Stimulated activated CD4-positive, alpha-beta T cell treated with anti-CD3 and anti-CD28 coated beads, Interleukin-1b, Interleukin-23, amount 100 ng/mL, for 1 hour (primary cell): ENCODE measurements at regions not wholly inside any gene's neighbourhood (a gene's known extent, or its start where the extent isn't known, plus 50 kb on each side); places are given as distances from the start of the nearest gene placed in this dataset.

ENCODE experiments used
- DNase-seq, 2 donors: peaks; one replicate each; pipeline ENCODE4 v3.0.0-alpha.2; 2020; ENCODE audit warnings: low read depth in 2 of 2

DNA sequence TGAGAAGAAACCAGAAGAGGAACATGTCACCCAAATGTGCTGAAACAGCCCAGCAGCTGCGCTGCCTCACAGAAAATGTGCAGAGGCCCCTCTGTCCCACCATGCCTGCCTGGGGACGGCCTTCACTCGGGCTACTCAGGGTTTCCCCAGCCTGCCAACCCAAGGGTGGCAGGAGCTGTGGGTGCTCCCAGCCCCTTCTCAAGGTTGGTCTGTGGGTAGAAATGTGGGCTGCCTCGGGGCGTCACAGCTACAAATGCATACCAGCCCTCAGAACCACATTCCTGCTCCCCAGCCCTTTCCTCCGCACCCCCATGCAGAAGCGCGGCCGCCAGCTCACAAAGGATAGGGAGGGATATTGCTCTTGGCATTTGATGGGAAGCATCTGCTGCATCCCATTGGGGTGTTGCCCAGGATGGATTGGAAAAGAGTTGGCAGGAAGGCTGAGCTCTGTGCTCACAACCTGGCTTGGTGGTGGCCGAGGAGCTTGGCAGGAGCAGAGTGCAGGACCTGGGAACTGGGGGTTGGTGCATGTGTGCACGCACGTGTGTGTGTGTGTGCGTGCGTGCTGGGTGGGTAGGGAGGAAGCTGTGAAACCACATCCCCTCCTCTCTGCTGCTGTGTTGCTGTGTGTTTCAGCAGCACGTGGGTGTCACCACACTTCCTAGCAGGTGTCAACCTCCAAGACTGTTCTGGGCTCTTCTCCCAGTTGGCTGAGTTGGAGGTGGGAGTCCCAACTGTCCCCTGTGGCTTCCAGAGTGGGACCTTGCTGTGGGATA is 304.4 kb downstream of the SEC14L1 start:
- peak in 1 of 2 donors; percentile 72 for DNase-seq

DNA sequence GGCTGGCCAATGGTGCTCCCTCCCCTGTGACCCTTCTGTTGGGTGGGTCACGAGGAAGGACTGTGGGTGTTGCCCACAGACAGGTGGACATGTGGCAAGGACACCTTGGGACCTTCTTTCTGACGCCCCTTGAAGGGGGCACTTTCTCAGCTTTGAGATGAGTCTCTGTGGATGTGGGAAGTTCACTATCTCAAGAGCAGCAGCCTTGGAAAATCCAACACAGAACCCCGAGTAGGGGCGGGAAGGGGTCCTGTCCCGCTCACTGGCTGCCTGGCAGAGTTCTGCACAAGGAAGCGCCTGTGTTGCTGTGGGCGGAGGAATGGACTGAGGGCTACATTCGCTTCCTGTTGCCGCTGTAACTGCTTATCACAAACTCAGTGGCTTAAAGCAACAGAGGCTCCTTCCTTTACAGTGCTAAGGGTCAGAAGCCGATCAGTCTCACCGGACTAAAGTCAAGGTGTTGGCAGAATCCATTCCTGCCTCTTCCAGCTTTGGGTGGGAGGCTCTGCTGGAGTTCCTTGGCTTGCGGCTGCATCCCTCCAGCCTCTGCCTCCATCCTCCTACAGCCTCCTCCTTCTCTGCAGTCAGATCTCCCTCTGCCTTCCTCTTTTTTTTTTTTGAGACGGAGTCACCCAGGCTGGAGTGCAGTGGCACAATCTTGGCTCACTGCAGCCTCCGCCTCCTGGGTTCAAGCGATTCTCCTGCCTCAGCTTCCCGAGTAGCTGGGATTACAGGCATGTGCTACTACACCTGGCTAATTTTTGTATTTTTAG is 305.2 kb downstream of the SEC14L1 start:
- no peak for DNase-seq

DNA sequence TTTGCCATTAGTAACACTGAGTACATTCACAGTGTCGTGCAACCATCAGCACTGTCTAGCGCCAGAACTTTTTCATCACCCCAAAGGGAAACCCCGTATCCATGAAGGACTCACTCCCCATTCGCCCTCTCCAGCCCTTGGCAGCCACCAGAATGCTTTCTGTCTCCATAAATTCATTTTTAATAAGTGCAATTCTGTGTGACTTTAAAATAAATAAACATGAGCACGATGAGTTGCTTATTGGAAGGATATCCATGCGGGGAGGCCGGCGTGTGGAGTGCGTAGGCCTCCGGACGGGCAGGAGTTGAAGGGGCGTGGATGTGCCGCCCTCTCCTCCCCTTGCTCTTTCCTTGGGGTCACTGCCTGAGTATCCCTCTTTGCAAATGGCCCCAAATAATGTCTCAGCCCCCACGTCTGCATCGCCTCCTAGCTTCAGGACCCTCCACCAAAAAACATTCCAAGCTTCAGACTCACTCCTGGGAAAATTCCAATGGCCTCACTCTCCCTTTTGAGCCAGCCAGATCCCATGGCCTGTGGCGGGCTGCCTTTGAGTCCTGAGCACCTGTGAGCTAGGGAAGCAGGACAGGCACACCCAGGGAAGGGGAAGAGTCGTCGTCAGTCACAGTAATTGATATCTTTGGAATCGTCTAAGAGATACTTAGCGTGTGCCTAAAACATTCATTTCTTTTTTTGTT is 306.3 kb downstream of the SEC14L1 start:
- DNase-seq, result no peak

DNA sequence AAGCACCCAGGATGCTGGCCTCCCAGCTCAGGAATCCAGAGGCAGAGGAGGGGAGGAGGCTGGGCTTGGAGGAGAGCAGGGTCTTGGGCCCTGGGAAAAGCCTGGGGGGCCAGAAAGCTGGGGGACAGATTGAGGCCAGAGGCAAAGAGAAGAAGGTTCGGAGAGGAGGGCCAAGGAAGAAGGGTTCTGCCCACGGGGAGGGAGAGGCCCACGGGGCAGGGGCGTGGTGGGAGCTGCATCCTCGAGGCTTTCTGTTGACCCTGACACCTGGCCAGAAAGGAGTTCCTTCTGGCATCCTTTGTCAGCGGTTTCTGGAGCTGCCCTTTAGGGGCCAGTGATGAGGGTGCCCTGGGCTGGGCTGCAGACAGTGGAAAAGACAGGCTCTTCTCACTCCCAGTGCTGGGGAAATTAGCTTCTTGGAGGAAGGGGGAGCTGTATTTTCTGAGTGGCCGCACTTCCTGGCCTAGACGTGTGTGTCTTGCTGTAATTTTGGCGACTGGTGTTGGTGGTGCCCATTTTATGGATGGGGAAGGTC is 308.7 kb downstream of the SEC14L1 start:
- no peak for DNase-seq

DNA sequence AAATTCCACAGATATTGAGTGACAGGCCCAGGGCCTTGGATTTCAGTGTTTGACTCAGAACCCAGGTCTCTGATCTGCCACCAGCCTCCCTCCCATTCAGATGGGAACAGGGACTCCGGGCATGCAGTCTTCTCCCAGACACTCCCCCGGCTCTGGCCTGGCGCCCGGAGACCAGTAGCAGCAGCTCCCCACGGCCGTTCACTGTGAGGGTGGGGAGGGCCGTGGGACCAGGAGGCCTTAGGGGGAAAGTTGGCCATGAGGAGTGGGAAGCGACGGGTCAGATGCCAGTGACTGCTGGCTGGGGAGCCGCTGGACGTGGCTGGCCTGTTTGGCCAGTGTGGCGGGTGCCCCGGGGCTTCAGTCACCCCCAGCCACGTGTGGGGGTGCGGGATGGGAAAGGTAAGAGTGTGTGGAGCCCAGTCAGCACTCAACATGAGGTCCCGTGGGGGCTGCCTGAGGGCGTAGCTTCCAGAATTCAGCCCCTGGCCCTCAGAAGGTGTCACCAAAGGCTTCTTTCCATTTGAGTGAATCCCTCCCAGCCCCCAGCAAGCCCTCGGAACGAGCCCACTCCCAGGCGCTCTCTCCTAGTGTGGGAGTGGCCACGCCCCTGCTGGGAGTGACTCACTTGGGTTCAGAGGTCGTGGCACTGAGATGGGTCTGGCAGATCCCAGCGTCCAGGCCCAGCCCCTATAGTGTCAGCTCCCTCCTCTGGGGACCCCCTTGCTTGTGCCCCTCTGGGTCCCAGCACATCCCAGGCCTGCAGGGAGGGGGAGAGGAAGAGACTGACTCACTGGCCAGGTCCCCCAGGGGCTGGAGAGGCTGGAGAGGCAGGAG is 309.4 kb downstream of the SEC14L1 start:
- peak in 1 of 2 donors; percentile 69 for DNase-seq

DNA sequence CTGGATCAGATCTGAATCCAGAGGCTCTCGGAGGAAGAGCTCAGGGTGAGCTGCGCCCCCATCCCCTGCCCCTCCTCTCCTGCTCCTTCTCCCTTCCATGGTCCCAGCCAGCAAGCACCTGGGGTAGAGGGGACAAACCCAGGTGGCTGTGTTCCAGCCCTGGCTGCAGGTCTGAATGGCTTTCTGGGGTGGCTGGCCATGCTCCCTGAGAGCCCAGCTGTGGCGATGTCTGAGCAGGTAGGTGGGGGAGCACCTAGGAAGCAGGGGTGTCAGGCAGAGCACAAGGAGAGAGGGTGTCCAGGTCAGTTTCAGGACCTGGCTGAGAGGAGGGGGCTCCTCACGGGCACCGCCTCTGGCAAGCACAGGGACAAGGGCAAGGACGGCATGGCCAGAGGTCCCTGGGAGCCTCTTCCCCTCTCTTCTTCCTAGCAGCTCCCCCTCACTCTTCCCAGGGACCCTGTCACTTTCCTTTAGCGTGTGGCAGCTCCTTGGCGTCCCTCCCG is 310.0 kb downstream of the SEC14L1 start:
- DNase-seq, result no peak

DNA sequence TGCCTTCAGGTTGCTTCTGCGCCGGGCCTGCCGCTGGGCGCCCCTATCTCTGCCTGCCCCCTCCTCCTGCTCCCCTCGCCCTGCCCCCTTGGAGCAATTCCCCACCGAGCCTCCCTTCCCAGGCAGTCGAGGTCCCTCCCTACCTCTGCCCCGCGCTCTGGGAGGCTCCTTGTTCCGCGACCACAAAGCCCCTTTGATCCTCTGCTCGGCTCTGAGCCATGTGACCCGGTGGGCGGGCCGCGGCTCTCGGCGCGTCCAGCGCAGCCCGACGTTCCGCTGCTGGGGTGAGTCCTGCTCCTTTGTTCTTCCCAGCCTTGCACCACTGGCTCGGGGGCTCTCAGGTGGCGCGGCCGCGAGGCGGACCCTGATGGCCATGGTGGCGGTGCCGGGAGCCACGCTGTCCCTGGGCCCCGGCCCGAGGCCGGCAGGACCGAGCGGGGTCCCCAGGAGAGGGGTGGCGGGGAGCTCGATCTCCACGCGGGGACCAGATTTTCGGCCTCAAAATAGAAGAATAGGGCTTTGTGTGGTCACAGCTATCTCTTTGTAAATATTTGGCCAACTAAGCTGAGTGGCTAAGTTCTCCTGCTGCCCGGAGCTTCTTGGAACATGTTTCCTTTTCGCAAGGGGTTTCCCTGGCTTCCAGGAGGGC is 310.6 kb downstream of the SEC14L1 start:
- no peak for DNase-seq

DNA sequence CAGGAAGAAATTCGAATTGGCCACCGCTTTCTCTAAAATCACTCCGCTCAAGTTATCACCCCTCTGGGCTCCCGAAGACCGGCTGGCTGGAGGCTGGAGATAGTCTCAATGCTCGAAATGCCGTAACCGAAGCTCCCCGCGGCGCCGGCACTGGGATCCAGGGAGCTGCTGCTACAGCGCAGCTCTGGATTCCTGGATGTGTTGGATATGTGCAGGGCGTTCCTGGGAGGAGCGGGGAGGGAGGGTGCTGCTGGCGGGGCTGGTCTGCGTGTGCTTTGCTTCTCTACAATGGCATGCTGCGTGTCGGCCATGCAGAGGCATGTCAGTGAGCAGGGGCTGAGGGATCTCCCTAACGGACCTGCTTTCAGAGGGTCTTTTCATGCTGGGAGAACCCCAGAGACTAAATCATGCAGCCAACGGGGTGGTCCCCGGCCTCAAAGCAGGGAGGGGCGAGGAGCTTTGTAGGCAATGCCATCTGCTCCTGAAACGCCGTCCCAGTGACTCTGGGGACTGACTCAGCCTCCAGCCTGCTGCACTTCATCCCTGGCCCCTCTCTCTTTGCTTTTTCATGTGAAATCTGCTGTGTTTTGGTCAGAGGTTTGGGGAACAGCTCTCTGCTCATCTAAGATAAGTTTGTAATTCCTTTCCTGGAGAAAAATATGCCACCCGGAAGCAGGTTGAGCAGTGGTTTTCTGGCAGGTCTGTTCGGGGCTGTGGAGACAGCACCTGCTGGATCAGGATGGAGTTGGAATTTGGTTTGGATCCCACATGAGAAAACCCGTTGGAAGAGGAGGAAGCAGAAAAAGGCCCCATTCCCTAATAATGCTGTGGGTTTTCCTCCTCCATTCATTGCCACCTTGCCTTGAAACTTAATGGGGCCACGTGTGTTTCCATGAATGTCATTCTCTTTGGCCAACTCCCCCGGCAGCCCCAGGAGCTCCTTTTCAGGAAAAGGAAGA is 311.4 kb downstream of the SEC14L1 start:
- no peak for DNase-seq

DNA sequence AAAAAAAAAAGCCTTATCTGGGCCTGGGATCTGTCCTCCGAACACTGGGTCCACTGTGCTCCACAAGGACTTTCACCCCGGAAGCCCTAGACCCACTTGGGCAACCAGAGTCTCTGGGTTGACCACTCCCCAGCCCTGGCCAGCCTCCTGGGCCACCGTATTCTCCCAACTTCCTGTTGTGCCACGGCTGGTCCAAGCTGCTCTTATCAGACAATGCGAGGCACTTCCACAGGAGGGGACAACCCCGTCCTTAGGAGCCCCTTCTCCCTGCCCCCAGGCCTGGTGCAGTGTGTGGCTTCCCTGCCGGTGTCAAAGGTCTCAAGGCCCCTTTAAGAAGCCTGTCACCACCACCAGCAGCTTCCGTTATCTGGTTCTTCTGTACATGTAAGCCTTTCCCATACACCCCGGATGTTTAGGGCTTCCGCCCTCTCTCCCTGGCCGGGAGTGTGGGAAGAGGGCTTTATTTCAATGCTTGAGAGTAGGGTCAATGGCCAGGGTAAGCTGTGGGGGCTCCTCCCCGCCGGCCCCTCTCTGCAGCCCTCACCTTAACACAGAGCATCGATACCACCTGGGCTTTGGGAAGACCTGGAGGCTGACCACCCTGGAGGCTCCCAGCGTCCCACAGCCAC is 313.0 kb downstream of the SEC14L1 start:
- no peak for DNase-seq

DNA sequence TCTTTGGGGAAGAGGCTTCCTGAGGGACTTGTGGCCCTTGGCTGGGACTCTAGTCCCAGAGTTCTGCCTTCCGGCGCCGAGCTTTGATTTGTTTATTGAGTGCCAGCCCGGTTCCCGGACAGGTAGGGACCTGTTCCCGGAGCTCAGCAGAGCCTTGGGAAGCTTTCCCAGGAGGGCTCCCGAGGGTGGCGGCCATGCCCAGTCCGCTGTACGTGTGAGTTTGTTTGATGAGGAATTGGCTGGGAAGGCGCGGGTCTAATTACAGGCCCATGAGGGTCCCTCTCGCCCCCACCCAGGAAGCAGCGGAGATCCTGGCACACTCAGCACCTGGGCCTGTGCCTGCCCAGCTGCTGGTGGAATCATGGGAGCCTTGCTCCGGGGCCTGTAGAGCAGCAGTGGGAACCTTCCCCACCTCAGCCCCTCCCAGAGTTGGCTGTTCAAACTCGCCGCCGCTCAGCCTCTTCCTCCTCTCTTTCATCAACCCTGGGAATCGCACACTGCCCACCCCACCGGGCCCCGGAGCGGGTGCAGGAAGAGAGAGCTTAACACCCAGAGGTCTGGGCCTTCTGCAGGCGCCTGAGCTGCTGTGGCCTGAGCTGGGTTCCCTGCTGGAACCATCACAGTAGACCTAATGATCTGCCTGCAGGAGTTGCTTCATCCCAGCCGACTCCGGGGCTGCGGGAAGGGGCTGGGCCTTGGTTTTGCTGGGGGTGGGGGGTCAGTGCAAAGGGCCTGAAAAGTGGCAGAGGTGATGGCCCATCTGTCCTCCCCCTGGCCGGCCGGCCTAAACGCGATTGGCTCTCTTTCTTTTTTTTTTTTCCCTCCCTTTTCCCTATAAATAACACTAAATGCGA is 313.7 kb downstream of the SEC14L1 start:
- no peak for DNase-seq

DNA sequence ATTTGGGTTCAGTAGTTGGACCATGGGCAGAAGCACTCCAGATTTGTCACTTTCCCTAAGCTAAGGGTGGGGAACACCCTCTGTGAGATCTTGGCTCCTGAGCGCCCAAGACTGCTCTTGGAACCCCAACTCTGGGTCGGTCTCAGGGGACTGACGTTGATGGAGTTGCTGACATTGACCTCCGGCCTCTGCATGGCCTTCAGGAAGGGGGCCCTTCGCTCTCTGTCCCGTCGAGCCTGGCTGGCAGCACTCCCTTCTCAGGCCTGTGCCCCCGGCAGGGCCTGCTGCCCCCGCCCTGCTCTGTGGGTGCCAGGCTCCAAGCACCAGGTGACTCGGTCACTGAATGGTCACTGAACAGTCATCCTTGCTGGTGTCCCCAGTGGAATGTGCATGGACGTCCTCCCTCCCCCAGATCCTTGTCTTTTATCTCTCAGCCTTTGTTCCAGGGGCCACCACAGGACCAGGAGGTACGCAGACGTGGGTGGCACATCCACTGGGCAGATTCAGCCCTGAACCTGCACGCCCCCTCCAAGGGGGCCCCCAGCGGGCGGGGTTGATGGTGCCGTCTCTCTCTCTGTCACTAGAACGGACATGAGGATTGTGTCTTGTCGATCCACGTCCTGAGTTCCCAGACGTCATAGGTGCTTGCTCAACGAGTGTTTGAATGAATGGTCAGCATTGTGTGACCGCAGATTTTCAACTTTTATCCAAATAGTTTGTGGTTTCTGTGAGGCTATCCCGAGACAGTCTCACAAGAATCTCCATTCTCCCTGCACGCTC is 314.5 kb downstream of the SEC14L1 start:
- no peak for DNase-seq

DNA sequence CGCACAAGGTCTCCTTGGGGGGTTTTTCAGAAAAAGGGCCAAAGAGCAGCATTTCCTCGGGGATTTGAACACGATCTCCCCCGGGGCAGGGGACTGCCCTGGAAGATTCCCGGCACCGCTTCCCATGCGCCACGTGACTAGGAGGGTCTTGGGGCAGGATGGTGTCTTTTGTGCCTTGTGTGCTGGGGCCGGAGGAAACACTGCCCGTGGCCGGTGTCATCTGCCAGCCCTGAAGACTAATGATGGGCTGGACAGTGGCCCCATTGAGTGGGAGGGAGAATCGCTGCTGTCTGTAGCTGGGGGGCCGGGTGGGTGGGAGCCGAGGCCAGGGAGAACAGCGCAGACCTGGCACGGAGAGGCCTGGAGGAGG is 315.1 kb downstream of the SEC14L1 start:
- DNase-seq, result no peak

DNA sequence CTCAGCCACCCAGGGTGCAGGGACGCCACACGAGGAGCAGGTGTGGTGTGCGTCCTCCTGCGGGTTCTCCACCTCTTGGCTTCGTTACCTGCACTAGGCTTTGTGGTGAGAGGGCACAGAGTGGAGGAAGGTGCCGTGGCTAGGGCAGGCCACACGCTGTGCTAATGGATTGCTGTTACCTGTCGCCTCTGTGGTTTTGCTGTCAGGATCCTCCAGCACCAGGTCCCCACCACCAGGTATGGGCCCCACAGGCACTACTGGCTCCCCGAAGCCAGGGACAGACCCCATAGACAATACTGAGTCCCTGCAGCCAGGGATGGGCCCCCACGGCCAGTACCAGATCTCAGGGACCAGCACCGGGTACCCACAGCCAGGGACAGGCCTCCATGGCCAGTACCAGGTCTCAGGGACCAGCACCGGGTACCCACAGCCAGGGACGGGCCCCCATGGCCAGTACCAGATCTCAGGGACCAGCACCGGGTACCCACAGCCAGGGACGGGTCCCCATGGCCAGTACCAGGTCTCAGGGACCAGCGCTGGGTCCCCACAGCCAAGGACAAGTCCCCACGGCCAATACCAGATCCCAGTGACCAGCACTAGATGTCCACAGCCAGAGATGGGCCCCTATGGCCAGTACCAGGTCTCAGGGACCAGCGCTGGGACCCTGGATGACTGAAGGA is 315.6 kb downstream of the SEC14L1 start:
- DNase-seq, result no peak

DNA sequence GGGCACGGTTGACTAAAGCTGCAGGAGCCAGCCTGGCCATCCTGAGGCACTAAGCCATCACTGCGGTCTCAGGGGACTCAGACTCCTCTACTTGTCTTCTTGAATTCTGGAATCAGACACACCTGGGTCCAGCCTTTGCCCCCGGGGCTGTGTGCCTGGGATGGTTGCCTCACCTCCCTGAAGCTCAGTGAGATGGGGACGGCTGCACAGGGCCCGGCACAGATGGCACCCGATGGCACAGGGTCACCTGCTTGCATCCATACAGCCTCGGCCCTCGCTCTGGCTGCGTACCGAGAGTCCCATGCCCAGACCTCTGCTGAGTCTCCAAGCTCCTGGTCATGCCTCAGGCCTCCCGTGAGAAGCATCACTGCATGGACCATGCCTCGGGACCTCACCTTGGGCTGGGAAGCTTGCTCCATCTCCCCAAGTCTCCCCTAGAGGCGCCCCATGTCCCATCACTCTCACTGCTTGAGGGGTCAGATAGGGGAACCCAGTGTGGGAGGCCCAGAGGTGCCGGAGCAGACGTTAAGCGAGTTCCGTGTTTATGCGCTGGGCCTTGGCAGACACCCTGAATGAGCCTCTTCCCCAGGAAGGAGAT is 316.3 kb downstream of the SEC14L1 start:
- no peak for DNase-seq

DNA sequence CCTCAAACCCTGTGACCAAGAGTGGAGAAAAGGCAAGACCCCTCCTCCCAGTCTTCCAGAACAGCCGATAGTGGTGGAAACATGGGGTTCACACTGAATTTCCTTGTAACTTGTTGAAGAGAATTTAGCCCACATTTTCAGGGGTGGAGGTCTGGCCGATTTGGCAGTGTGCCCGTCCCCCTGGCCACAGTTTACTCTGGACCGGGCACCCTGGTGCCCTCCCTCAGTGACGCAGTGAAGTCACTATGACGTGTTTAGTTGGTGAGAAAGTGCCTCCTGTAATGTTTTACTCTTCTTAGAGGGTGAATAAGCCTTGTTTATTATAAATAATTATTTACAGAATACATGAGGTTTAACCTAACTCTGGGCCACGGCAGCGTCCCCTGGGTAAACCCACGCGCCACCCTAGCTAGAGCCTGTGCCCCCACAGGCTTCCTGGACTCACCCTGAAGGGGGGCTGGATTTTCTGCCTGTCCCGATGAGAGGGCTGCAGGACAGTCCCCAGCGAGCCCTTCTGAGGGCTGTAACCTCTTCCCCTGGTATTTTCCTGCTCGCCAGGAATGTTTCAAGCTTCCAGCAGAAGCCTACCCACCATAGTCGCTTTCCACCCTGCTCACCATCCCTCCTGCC is 316.9 kb downstream of the SEC14L1 start:
- DNase-seq, result no peak
